ENCODE measurements at regions not wholly inside any gene's neighbourhood (a gene's known extent, or its start where the extent isn't known, plus 50 kb on each side); places are given as distances from the start of the nearest gene placed in this dataset.

GRCh38 chr4:125546272-125546671, 231.5 kb downstream of the FAT4 start:
- TF ChIP-seq CTCF (IDR thresholded peaks at IDR 0.05 in 8 of 11, conservative IDR thresholded peaks at IDR 0.05 in 3 of 11) (no peak), POLR2AphosphoS5 (IDR thresholded peaks at IDR 0.05) (no peak)

All from spleen (tissue), 7 donors.